Fibroblast of villous mesenchyme (primary cell): ENCODE measurements at regions not wholly inside any gene's neighbourhood (a gene's known extent, or its start where the extent isn't known, plus 50 kb on each side); places are given as distances from the start of the nearest gene placed in this dataset.
"Not testable (repeated sequence)": the region's sequence is repeated elsewhere in the genome, so short reads cannot be mapped to it uniquely, and the experiment has no call there.

Experiments
- DNase-seq: peaks from one replicate; pipeline ENCODE4 v3.0.0-alpha.2; 2010; ENCODE audit warnings: low read depth
- H3K4me3 ChIP-seq: 2 replicates; pipeline ENCODE4 v1.5.1; 2011; ENCODE audit warnings: low read depth, mild to moderate bottlenecking, low read length
- CTCF ChIP-seq: IDR thresholded peaks from 2 replicates; pipeline ENCODE4 v1.5.1; 2012; ENCODE audit warnings: low read depth, mild to moderate bottlenecking, low read length; ENCODE audit not compliant: insufficient read depth

- no peak for TF ChIP-seq CTCF
- DNase-seq, result no peak
Observed at GRCh38 chr2:95722131-95722697, 130.4 kb downstream of the TRIM43 start.

GRCh38 chr2:95723627-95724210 lies 131.9 kb downstream of the TRIM43 start:
- not testable (repeated sequence) for H3K4me3 ChIP-seq, DNase-seq

More at GRCh38 chr2:95722131-95722697, 130.4 kb downstream of the TRIM43 start:
- no peak overlapping the region for H3K4me3 ChIP-seq

GRCh38 chr2:95725191-95725590 lies 133.4 kb downstream of the TRIM43 start:
- H3K4me3 ChIP-seq, DNase-seq: not testable (repeated sequence)

GRCh38 chr2:95725677-95726076 lies 133.9 kb downstream of the TRIM43 start:
- not testable (repeated sequence) for DNase-seq, H3K4me3 ChIP-seq

- H3K4me3 ChIP-seq, DNase-seq: not testable (repeated sequence)
Observed at GRCh38 chr2:95727420-95727819, 135.6 kb downstream of the TRIM43 start.

- peak; percentile 85 for DNase-seq
- TF ChIP-seq CTCF, result peak; percentile 66
Observed at GRCh38 chr2:95728878-95729596, 137.2 kb downstream of the TRIM43 start.

GRCh38 chr2:95729597-95729955 lies 137.8 kb downstream of the TRIM43 start:
- no peak overlapping the region for H3K4me3 ChIP-seq
- no peak for TF ChIP-seq CTCF
- no peak for DNase-seq

More at GRCh38 chr2:95728878-95729596, 137.2 kb downstream of the TRIM43 start:
- H3K4me3 ChIP-seq, result no peak overlapping the region

GRCh38 chr2:95730813-95731212 lies 139.0 kb downstream of the TRIM43 start:
- TF ChIP-seq CTCF, result no peak
- H3K4me3 ChIP-seq, result no peak overlapping the region
- no peak for DNase-seq
